ENCODE measurements at regions not wholly inside any gene's neighbourhood (a gene's known extent, or its start where the extent isn't known, plus 50 kb on each side); places are given as distances from the start of the nearest gene placed in this dataset.

GRCh38 chr12:60059180-60059579 is 463.4 kb downstream of the SLC16A7 start:
- TF ChIP-seq EZH2 (IDR thresholded peaks at IDR 0.05; ENCODE audit: insufficient read depth, poor library complexity, severe bottlenecking) (no peak), EZH2phosphoT487 (IDR thresholded peaks at IDR 0.05; ENCODE audit: insufficient read depth, low read depth) (no peak)
